ENCODE measurements at regions not wholly inside any gene's neighbourhood (a gene's known extent, or its start where the extent isn't known, plus 50 kb on each side); places are given as distances from the start of the nearest gene placed in this dataset.

DNA sequence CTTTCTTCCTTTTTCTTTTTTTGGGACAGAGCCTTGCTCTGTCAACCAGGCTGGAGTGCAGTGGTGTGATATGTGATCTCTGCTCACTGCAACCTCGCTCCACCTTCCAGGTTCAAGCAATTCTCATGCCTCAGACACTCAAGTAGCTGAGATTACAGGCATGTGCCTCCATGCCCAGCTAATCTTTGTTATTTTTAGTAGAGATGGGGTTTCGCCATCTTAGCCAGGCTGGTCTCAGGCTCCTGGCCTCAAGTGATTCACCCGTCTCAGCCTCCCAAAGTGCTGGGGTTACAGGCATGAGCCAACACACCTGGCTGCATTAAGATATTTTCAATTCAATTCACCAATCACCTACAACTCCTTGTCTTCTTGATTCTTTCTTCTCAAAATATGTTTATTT, 1046.5 kb downstream of the GALC start:
- H3K27me3 ChIP-seq (ENCODE audit: control insufficient read depth in 3 of 3, insufficient read depth in 3 of 3, low read length in 2 of 3), result no peaks in the 10 kb centered on the region
- H3K4me1 ChIP-seq (ENCODE audit: control insufficient read depth in 5 of 5, insufficient read depth in 5 of 5, low read length in 5 of 5), result no peaks in the 10 kb centered on the region
- TF ChIP-seq CTCF (IDR thresholded peaks at IDR 0.05; ENCODE audit: control extremely low read depth, extremely low read depth), result no peak
- WGBS, 2 donors, result 75 to 81% methylated on average over 3 of the region's 3 CpGs
- H3K9me3 ChIP-seq (ENCODE audit: control insufficient read depth in 4 of 4, insufficient read depth in 3 of 4, low read length in 3 of 4), result peaks cover 0 to 3% (median 0%) of the 10 kb centered on the region in 4 donors
- H3K36me3 ChIP-seq (ENCODE audit: control insufficient read depth in 4 of 4, insufficient read depth in 4 of 4, low read length in 4 of 4), result no peaks in the 10 kb centered on the region
- no peak overlapping the region for H3K4me3 ChIP-seq
- no peak overlapping the region for H3K27ac ChIP-seq (ENCODE audit: low read depth in 1 of 2, low read length in 1 of 2)
- DNase-seq (no peak), ATAC-seq (ENCODE audit: insufficient read depth, low FRiP score) (no peak)
- no peak overlapping the region for H3K9ac ChIP-seq (ENCODE audit: insufficient read depth in 1 of 2, low read length in 2 of 2)

- no peak overlapping the region for H3K4me3 ChIP-seq
- no peaks in the 10 kb centered on the region for H3K36me3 ChIP-seq (ENCODE audit: control insufficient read depth in 4 of 4, insufficient read depth in 4 of 4, low read length in 4 of 4)
- no peaks in the 10 kb centered on the region for H3K4me1 ChIP-seq (ENCODE audit: control insufficient read depth in 5 of 5, insufficient read depth in 5 of 5, low read length in 5 of 5)
- no peak overlapping the region for H3K27ac ChIP-seq (ENCODE audit: low read depth in 1 of 2, low read length in 1 of 2)
- H3K9ac ChIP-seq (ENCODE audit: insufficient read depth in 1 of 2, low read length in 2 of 2), result no peak overlapping the region
- WGBS, 2 donors, result 88 to 91% methylated on average over 5 of the region's 5 CpGs
- DNase-seq (no peak), ATAC-seq (ENCODE audit: insufficient read depth, low FRiP score) (no peak)
- TF ChIP-seq CTCF (IDR thresholded peaks at IDR 0.05; ENCODE audit: control extremely low read depth, extremely low read depth), result no peak
- no peaks in the 10 kb centered on the region for H3K27me3 ChIP-seq (ENCODE audit: control insufficient read depth in 3 of 3, insufficient read depth in 3 of 3, low read length in 2 of 3)
- no peaks in the 10 kb centered on the region for H3K9me3 ChIP-seq (ENCODE audit: control insufficient read depth in 4 of 4, insufficient read depth in 3 of 4, low read length in 3 of 4)
Measured at GRCh38 chr14:86944434-86944833, 1048.5 kb downstream of the GALC start.

GRCh38 chr14:86943391-86944365, 1049.3 kb downstream of the GALC start:
- DNase-seq, result no peak
- no peaks in the 10 kb centered on the region for H3K36me3 ChIP-seq (ENCODE audit: control insufficient read depth in 4 of 4, insufficient read depth in 4 of 4, low read length in 4 of 4)
- ATAC-seq (ENCODE audit: insufficient read depth, low FRiP score), result no peak
- H3K4me1 ChIP-seq (ENCODE audit: control insufficient read depth in 5 of 5, insufficient read depth in 5 of 5, low read length in 5 of 5), result no peaks in the 10 kb centered on the region
- no peak overlapping the region for H3K27ac ChIP-seq (ENCODE audit: low read depth in 1 of 2, low read length in 1 of 2)
- H3K4me3 ChIP-seq, result no peak overlapping the region
- no peaks in the 10 kb centered on the region for H3K9me3 ChIP-seq (ENCODE audit: control insufficient read depth in 4 of 4, insufficient read depth in 3 of 4, low read length in 3 of 4)
- WGBS, 2 donors, result 81 to 90% methylated on average over 5 of the region's 5 CpGs
- H3K9ac ChIP-seq (ENCODE audit: insufficient read depth in 1 of 2, low read length in 2 of 2), result no peak overlapping the region
- H3K27me3 ChIP-seq (ENCODE audit: control insufficient read depth in 3 of 3, insufficient read depth in 3 of 3, low read length in 2 of 3), result no peaks in the 10 kb centered on the region
- TF ChIP-seq CTCF (IDR thresholded peaks at IDR 0.05; ENCODE audit: control extremely low read depth, extremely low read depth), result no peak
